22Rv1 (cell line): ENCODE measurements at regions not wholly inside any gene's neighbourhood (a gene's known extent, or its start where the extent isn't known, plus 50 kb on each side); places are given as distances from the start of the nearest gene placed in this dataset.

Source experiments
- H3K27ac ChIP-seq: fragments of 450-650 bp; 2 replicates; pipeline ENCODE4 v1.5.1; 2017
- CTCF ChIP-seq: fragments of 450-650 bp; IDR thresholded peaks from 2 replicates; pipeline ENCODE4 v1.5.1; 2017; ENCODE audit warnings: mild to moderate bottlenecking
- ZFX ChIP-seq: fragments of 450-650 bp; IDR thresholded peaks from 2 replicates; pipeline ENCODE4 v1.6.1; 2017; ENCODE audit warnings: antibody characterized with exemption, borderline replicate concordance

- TF ChIP-seq CTCF (no peak), ZFX (no peak)
- H3K27ac ChIP-seq, result no peak overlapping the region
These were observed 87.8 kb upstream of the ERBB4 start for GRCh38 chr2:212626371-212626918.

GRCh38 chr2:212619954-212620353 is 81.4 kb upstream of the ERBB4 start:
- TF ChIP-seq ZFX (no peak), CTCF (no peak)
- no peak overlapping the region for H3K27ac ChIP-seq

GRCh38 chr2:212618636-212619035 is 80.0 kb upstream of the ERBB4 start:
- H3K27ac ChIP-seq, result no peak overlapping the region
- TF ChIP-seq ZFX (no peak), CTCF (no peak)

- H3K27ac ChIP-seq, result no peak overlapping the region
- no peak for TF ChIP-seq CTCF
These were observed 72.3 kb upstream of the ERBB4 start for GRCh38 chr2:212610872-212611425.

- TF ChIP-seq CTCF, result no peak
- TF ChIP-seq ZFX, result no peak
- H3K27ac ChIP-seq, result no peak overlapping the region
These were observed 70.9 kb upstream of the ERBB4 start for GRCh38 chr2:212609479-212609878.

- no peak overlapping the region for H3K27ac ChIP-seq
- no peak for TF ChIP-seq CTCF
These were observed 68.5 kb upstream of the ERBB4 start for GRCh38 chr2:212607080-212607479.

- H3K27ac ChIP-seq, result no peak overlapping the region
- TF ChIP-seq CTCF (no peak), ZFX (no peak)
These were observed 67.6 kb upstream of the ERBB4 start for GRCh38 chr2:212606232-212606631.
